SU-DHL-6 (cell line): ENCODE measurements at regions not wholly inside any gene's neighbourhood (a gene's known extent, or its start where the extent isn't known, plus 50 kb on each side); places are given as distances from the start of the nearest gene placed in this dataset.

ENCODE experiments used
- H2AFZ ChIP-seq: fragments of 200-600 bp; sonication (generic); 2 replicates; pipeline ENCODE4 v1.6.1; 2014; ENCODE audit warnings: low read depth, mild to moderate bottlenecking, moderate library complexity, mixed read lengths, antibody characterized with exemption, low read length; ENCODE audit not compliant: severe bottlenecking
- H3F3A ChIP-seq: fragments of 200-600 bp; shearing (Covaris generic); 2 replicates; pipeline ENCODE4 v1.6.0; 2016; ENCODE audit warnings: antibody characterized with exemption, mild to moderate bottlenecking; ENCODE audit not compliant: insufficient read depth
- H3K27ac ChIP-seq: fragments of 200-600 bp; sonication (generic); 2 replicates; pipeline ENCODE4 v1.5.1; 2016; ENCODE audit warnings: low read depth, mild to moderate bottlenecking, low read length, moderate library complexity, mixed read lengths
- H3K27me3 ChIP-seq: fragments of 200-600 bp; sonication (generic), shearing (Covaris generic); 2 replicates; pipeline ENCODE4 v1.6.0; 2014; ENCODE audit warnings: mild to moderate bottlenecking, low read length
- H3K36me3 ChIP-seq: fragments of 200-600 bp; sonication (generic); 2 replicates; pipeline ENCODE4 v1.6.1; 2014; ENCODE audit warnings: mild to moderate bottlenecking, low read length, mixed read lengths
- H3K4me2 ChIP-seq: fragments of 300-600, 200-600 bp; shearing (Covaris generic), sonication (generic); 2 replicates; pipeline ENCODE4 v1.6.0; 2014; ENCODE audit warnings: low read length, low read depth, mild to moderate bottlenecking; ENCODE audit not compliant: poor library complexity, severe bottlenecking
- H3K4me3 ChIP-seq: fragments of 200-600 bp; sonication (generic); 2 replicates; pipeline ENCODE4 v1.5.1; 2014; ENCODE audit warnings: antibody characterized with exemption, low read length, mild to moderate bottlenecking, mixed read lengths; ENCODE audit not compliant: insufficient read depth, poor library complexity, severe bottlenecking
- H3K79me2 ChIP-seq: fragments of 200-600 bp; sonication (generic); 2 replicates; pipeline ENCODE4 v1.6.1; 2014; ENCODE audit warnings: mild to moderate bottlenecking, low read length, moderate library complexity; ENCODE audit not compliant: insufficient read depth
- H3K9ac ChIP-seq: fragments of 200-600 bp; sonication (generic); 2 replicates; pipeline ENCODE4 v1.7.0; 2014; ENCODE audit warnings: mild to moderate bottlenecking, low read length
- H3K9me2 ChIP-seq: fragments of 200-600 bp; sonication (generic); replicated peaks from 2 replicates; pipeline ENCODE4 v1.6.1; 2014; ENCODE audit warnings: low read length; ENCODE audit not compliant: insufficient read depth
- H3K9me3 ChIP-seq: fragments of 200-600 bp; sonication (generic); 2 replicates; pipeline ENCODE4 v1.6.1; 2014; ENCODE audit warnings: low read length, mixed read lengths; ENCODE audit not compliant: insufficient read depth
- H4K20me1 ChIP-seq: fragments of 200-600 bp; sonication (generic); 2 replicates; pipeline ENCODE4 v1.6.1; 2014; ENCODE audit warnings: low read depth, mild to moderate bottlenecking, antibody characterized with exemption, low read length, moderate library complexity, mixed read lengths
- CTCF ChIP-seq: fragments of 200-600 bp; sonication (generic); IDR thresholded peaks from one replicate; pipeline ENCODE4 v1.5.1; 2017; ENCODE audit warnings: antibody characterized with exemption, mild to moderate bottlenecking, low read length, moderate library complexity; ENCODE audit not compliant: insufficient read depth, poor library complexity, severe bottlenecking
- EZH2phosphoT487 ChIP-seq: fragments of 200-600 bp; sonication (generic), shearing (Covaris generic); conservative IDR thresholded peaks from 2 replicates; pipeline ENCODE4 v1.6.1; 2018; ENCODE audit warnings: mild to moderate bottlenecking, antibody characterized with exemption, low read length, moderate library complexity, mixed read lengths

- no peaks in the 10 kb centered on the region for H3F3A ChIP-seq
- H3K4me3 ChIP-seq, result no peak overlapping the region
- H3K36me3 ChIP-seq, result no peaks in the 10 kb centered on the region
- H3K4me2 ChIP-seq, result no peak overlapping the region
- no peak overlapping the region for H2AFZ ChIP-seq
- no peak for TF ChIP-seq CTCF
- TF ChIP-seq EZH2phosphoT487, result no peak
- no peak overlapping the region for H3K27ac ChIP-seq
- H3K27me3 ChIP-seq, result no peaks in the 10 kb centered on the region
- no peaks in the 10 kb centered on the region for H3K79me2 ChIP-seq
- no peaks in the 10 kb centered on the region for H4K20me1 ChIP-seq
- H3K9ac ChIP-seq, result no peak overlapping the region
- no peaks in the 10 kb centered on the region for H3K9me2 ChIP-seq
- no peaks in the 10 kb centered on the region for H3K9me3 ChIP-seq
Observed at GRCh38 chr7:131974671-131975070, 418.2 kb upstream of the PODXL start.

GRCh38 chr7:131972251-131972650 lies 415.8 kb upstream of the PODXL start:
- H3K9me2 ChIP-seq, result no peaks in the 10 kb centered on the region
- no peak overlapping the region for H3K27ac ChIP-seq
- no peaks in the 10 kb centered on the region for H3K9me3 ChIP-seq
- no peaks in the 10 kb centered on the region for H3F3A ChIP-seq
- H3K79me2 ChIP-seq, result no peaks in the 10 kb centered on the region
- TF ChIP-seq CTCF (no peak), EZH2phosphoT487 (no peak)
- no peak overlapping the region for H2AFZ ChIP-seq
- H4K20me1 ChIP-seq, result no peaks in the 10 kb centered on the region
- H3K4me3 ChIP-seq, result no peak overlapping the region
- H3K27me3 ChIP-seq, result no peaks in the 10 kb centered on the region
- no peaks in the 10 kb centered on the region for H3K36me3 ChIP-seq
- H3K4me2 ChIP-seq, result no peak overlapping the region
- no peak overlapping the region for H3K9ac ChIP-seq

- no peak for TF ChIP-seq EZH2phosphoT487
- no peak for TF ChIP-seq CTCF
- no peak overlapping the region for H2AFZ ChIP-seq
- no peak overlapping the region for H3K4me2 ChIP-seq
- no peaks in the 10 kb centered on the region for H3K9me3 ChIP-seq
- no peaks in the 10 kb centered on the region for H3K79me2 ChIP-seq
- H4K20me1 ChIP-seq, result no peaks in the 10 kb centered on the region
- no peak overlapping the region for H3K4me3 ChIP-seq
- H3F3A ChIP-seq, result no peaks in the 10 kb centered on the region
- no peak overlapping the region for H3K9ac ChIP-seq
- H3K27me3 ChIP-seq, result 0 out of 2 replicates have a peak, but pooled peaks cover 3% of the 10 kb centered on the region
- H3K9me2 ChIP-seq, result no peaks in the 10 kb centered on the region
- H3K27ac ChIP-seq, result no peak overlapping the region
- no peaks in the 10 kb centered on the region for H3K36me3 ChIP-seq
Observed at GRCh38 chr7:131970602-131971001, 414.2 kb upstream of the PODXL start.
